ENCODE measurements at regions not wholly inside any gene's neighbourhood (a gene's known extent, or its start where the extent isn't known, plus 50 kb on each side); places are given as distances from the start of the nearest gene placed in this dataset.

DNA sequence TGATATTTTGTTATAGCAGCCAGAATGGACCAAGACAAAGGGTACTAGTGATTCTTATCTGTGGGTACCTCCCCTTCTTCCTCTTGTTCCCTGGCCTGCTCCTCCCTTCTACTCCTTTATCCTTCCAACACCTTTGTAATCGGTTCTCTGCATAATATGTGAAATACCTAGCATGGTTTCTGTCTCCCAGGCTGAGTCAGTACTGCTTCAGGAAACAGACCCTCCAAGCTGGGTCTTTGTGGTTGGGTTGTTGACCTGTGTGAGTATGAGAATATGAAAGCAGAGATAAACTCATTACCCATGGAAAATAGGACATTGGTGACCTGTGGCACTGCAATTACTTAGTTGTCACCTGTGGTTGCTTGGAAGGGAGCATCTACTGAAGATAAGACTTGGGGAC is 69.3 kb upstream of the KLF13 start:
- no peaks in the 10 kb centered on the region for H3K9me3 ChIP-seq (replicated peaks; ENCODE audit: control insufficient read depth, insufficient read depth, low read length)
- peak overlapping the region; percentile 76 for H3K27ac ChIP-seq (ENCODE audit: control insufficient read depth, insufficient read depth)
- H3K4me1 ChIP-seq (ENCODE audit: control insufficient read depth, insufficient read depth, low read length) = peaks cover 51% of the 10 kb centered on the region
- no peak for FAIRE-seq
- no TSS peak for BruUV-seq (replicated peaks)
- ChIA-PET RAD21 (ENCODE audit: unreplicated experiment) (interaction anchor here (1.3 to 6.5 kb wide), 4 partner anchors 7 to 109 kb away, joined by 3 to 75 read pairs (median 41); partner anchors contain the start of gene KLF13), SMC1A (ENCODE audit: uncharacterized antibody, unreplicated experiment) (interaction anchor here (0.6 to 6.7 kb wide), 5 partner anchors 20 to 473 kb away, joined by 3 to 134 read pairs (median 3); no protein-coding TSS in a partner anchor), POLR2A (interaction anchor here (2.1 to 6.9 kb wide), 4 partner anchors 7 to 69 kb away, joined by 13 to 58 read pairs (median 35); partner anchors contain the start of gene KLF13), CTCF (interaction anchor here (2.3 to 3.1 kb wide), 3 partner anchors 7 to 42 kb away, joined by 10 to 22 read pairs (median 22); no protein-coding TSS in a partner anchor)
- 9% methylated on average over 1 of the region's 1 CpG for WGBS (ENCODE audit: insufficient coverage, insufficient replicate concordance, low lambda C conversion rate, missing lambda C conversion rate)
- no peak overlapping the region for H3K4me3 ChIP-seq
- H3K4me2 ChIP-seq (ENCODE audit: control insufficient read depth, insufficient read depth) = peak overlapping the region; percentile 27; the same call in 1 of the 2 replicates
- TF ChIP-seq, protein P1, sequence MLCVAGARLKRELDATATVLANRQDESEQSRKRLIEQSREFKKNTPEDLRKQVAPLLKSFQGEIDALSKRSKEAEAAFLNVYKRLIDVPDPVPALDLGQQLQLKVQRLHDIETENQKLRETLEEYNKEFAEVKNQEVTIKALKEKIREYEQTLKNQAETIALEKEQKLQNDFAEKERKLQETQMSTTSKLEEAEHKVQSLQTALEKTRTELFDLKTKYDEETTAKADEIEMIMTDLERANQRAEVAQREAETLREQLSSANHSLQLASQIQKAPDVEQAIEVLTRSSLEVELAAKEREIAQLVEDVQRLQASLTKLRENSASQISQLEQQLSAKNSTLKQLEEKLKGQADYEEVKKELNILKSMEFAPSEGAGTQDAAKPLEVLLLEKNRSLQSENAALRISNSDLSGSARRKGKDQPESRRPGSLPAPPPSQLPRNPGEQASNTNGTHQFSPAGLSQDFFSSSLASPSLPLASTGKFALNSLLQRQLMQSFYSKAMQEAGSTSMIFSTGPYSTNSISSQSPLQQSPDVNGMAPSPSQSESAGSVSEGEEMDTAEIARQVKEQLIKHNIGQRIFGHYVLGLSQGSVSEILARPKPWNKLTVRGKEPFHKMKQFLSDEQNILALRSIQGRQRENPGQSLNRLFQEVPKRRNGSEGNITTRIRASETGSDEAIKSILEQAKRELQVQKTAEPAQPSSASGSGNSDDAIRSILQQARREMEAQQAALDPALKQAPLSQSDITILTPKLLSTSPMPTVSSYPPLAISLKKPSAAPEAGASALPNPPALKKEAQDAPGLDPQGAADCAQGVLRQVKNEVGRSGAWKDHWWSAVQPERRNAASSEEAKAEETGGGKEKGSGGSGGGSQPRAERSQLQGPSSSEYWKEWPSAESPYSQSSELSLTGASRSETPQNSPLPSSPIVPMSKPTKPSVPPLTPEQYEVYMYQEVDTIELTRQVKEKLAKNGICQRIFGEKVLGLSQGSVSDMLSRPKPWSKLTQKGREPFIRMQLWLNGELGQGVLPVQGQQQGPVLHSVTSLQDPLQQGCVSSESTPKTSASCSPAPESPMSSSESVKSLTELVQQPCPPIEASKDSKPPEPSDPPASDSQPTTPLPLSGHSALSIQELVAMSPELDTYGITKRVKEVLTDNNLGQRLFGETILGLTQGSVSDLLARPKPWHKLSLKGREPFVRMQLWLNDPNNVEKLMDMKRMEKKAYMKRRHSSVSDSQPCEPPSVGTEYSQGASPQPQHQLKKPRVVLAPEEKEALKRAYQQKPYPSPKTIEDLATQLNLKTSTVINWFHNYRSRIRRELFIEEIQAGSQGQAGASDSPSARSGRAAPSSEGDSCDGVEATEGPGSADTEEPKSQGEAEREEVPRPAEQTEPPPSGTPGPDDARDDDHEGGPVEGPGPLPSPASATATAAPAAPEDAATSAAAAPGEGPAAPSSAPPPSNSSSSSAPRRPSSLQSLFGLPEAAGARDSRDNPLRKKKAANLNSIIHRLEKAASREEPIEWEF (IDR thresholded peaks at IDR 0.05; ENCODE audit: insufficient replicate concordance, low read depth, low read length) = no peak
- TF ChIP-seq HDAC2 (IDR thresholded peaks at IDR 0.05) (no peak), ELK1 (IDR thresholded peaks at IDR 0.05; ENCODE audit: low read depth, low read length) (no peak), SMARCA5 (IDR thresholded peaks at IDR 0.05) (no peak), RUNX3 (IDR thresholded peaks at IDR 0.05; ENCODE audit: low read length) (peak; percentile 74), IKZF2 (IDR thresholded peaks at IDR 0.05) (0 out of 4 replicates have a peak, but pooled peaks of 1 of the 2 experiments have one; percentile 8), ESRRA (IDR thresholded peaks at IDR 0.05; ENCODE audit: low read length) (no peak)
- H3K9ac ChIP-seq (ENCODE audit: control insufficient read depth, insufficient read depth, low read length) = no peak overlapping the region
- H3K79me2 ChIP-seq (ENCODE audit: control insufficient read depth, insufficient read depth, low read length) = no peaks in the 10 kb centered on the region
- no peaks in the 10 kb centered on the region for H4K20me1 ChIP-seq (ENCODE audit: control insufficient read depth, insufficient read depth)
- in situ Hi-C loops (cut with MboI) = no loop called here
- DNase-seq (ENCODE audit: low read depth, low spot score) = no peak
- intact Hi-C loops (cut with micrococcal nuclease; ENCODE audit: unreplicated experiment) = loop anchor here (2.0 kb wide), 1 partner anchor 26 kb away; no protein-coding TSS in a partner anchor
- H3K27me3 ChIP-seq (replicated peaks in 1 of 2; ENCODE audit: control insufficient read depth in 2 of 2, insufficient read depth in 2 of 2, low read length in 1 of 2) = no peaks in the 10 kb centered on the region
- H3K36me3 ChIP-seq (ENCODE audit: control insufficient read depth in 2 of 2, insufficient read depth in 2 of 2, low read length in 1 of 2) = no peaks in the 10 kb centered on the region
- peak; percentile 24 for ATAC-seq
- H2AFZ ChIP-seq (ENCODE audit: control insufficient read depth, low read depth, low read length) = peak overlapping the region; percentile 10; the same call in 1 of the 2 replicates
